HG03354 (cell line): ENCODE measurements at regions not wholly inside any gene's neighbourhood (a gene's known extent, or its start where the extent isn't known, plus 50 kb on each side); places are given as distances from the start of the nearest gene placed in this dataset.
"Not testable (repeated sequence)": the region's sequence is repeated elsewhere in the genome, so short reads cannot be mapped to it uniquely, and the experiment has no call there.

Experiments
- ATAC-seq: cut with Tn5 transposase; IDR thresholded peaks from one replicate; pipeline ENCODE4 v1.9.1; 2021; ENCODE audit warnings: mild to moderate bottlenecking; ENCODE audit not compliant: unreplicated experiment, poor library complexity, severe bottlenecking

DNA sequence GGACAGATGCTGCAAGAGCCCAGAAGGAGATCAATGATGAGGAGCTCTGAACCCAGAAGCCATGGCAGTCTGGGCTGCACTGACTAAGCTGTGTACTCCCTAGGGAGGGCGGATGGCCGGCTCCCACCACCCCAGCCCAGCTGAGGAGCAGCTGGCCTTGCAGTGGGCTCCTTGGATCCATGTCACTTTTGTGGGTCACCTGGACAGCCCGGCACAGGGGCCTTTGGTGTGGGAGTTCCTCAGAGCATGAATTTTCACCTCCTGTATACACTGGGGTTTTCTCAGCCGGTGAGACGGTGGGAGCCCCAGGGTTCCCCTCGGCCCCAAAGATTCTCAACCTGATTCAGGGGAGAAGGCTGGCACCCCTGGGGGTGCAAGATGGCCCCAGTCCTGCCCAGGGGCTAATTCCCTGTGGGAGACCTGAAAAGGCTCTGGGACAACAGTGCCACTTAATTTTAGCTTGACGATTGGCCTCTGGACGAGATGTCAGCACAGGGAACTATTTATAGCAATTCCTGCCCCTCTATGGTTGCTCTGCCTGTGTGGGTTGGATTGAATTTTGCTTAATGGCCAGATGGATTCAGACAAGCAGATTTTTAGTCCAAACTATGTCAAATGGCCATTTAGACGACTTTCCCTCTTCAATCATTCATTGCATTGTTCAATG is 121.6 kb upstream of the PMEPA1 start:
- ATAC-seq = no peak

DNA sequence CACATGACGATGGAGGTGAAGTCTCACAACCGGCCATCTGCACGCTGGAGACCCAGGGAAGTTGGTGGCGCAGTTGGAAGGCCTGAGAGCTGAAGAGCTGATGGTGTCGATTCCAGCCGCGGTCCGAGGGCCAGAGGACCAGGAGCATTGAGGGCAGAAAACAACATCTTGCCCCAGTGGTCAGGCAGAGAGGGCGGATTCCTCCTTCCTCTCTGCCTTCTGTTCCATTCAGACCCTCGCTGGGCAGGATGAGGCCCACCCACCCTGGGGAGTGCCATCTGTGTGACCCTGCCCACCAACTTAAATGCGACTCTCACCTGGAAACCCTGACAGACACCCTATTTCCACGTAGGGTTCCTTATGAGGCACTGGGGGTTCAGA is 120.7 kb upstream of the PMEPA1 start:
- ATAC-seq = no peak

DNA sequence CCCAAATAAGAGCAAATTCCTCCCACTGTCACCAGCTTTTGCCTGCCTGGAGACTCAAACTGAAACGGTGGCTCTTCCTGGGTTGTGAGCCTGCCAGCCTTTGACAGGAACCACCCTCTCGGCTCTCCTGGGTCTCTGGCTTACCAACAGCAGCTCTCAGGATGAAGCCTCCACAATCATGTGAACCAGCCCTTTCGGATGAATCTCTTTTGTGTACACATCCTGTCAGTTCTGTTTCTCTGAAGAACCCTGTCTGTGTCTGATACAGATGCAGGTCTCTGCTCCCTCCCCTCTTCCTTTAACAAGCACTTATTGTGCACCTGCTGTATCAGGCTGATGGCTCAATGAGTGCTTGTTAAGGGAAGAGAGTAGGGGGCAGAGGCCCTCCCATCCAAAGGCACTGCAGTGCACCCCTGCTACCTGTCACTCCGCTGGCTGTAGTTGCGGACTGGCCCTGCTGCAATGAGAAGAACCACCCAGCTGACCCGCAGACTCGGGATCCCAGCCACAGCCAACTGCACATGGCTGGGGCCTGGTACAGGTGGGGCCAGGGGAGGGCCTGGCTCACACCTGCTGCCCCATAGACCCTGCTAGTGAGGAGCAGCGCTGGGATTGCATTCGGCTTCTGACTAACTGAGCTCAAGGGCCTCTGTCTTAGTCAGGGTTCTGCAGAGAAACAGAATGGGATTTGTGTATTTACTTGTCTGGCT is 120.1 kb upstream of the PMEPA1 start:
- ATAC-seq = no peak

DNA sequence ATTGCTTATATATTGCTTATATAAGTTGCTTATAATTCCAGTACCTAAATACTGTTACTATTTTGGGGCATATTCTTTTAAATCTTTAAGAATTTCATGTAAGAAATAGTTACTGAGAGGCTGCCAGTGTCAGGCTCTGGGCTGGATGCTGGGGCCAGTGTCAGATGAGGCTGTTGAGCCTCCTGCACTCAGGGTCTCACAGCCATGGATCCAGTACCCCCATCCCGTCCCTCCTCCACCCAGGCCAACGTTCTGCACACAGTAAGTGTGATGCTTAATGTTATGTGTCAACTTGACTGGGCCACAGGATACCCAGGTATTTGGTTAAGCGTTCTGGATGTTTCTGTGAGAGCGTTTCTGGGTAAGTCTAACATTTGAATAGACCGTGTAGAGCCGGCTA is 119.5 kb upstream of the PMEPA1 start:
- ATAC-seq = no peak

DNA sequence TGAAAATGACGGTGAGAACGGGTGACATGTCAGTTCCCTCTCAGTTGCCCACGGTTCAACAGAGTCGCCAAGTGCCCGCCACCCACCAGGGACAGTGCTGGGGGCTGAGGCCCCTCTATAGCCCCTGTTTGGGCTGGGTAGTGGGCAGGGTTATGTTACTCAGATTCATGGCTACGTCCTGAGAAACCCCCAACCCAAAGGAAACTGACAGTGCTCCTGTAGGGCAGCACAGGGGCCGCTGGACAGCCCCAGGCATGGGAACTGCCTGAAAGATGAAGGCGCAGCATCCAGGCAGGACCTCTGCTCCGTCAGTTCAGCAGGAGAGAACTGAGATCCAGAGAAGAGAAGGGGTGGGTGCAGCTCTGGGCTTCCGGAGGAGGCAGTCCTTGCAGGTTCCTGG is 118.9 kb upstream of the PMEPA1 start:
- ATAC-seq = no peak

DNA sequence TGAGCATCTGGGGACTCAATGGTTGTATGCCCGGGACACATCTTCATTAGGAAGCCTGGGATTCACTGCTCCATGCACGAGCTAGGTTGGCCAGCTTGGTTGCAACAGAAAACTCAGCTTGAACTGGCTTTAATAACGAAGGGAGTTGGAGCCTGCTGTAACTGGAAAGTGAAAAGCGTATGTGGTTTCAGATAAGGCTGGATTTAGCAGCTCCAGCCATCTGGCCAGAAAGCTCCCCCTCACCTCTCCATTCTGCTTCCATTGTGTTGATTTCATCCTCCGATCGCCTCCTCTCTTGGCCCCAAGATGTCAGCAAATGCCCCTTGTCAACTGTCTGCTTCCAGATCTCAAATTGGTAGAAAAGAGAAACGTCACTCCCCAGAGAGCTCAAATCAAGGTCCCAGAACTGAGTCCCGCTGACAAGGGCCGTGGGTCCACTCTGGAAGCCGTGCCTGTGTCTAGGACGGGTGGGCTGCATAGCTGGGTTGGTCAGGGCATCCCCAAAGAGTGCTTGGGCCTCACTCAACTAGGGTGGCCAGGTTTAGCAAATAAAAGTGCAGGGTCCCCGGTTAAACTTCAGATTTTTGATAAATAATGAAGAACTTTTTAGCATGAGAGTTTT is 117.0 kb upstream of the PMEPA1 start:
- ATAC-seq = no peak

DNA sequence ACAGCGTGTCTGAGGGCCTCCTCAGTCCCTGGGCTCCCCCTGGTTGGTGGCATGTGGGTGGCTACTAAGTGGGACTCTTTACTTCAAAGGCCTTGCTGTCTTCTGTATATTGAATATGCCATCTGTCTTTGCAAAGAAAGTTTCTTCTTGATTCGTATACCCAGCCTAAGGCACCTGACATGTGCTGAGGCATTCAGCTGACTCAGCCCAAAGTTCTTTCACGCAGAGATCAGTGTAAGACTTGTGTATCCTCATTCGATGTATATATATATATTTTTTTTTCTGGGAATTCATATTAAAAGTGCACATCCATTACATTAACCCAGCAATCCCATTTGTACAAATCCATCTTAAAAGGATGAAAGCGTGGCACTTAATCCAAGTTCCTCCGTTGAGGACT is 115.1 kb upstream of the PMEPA1 start:
- no peak for ATAC-seq

DNA sequence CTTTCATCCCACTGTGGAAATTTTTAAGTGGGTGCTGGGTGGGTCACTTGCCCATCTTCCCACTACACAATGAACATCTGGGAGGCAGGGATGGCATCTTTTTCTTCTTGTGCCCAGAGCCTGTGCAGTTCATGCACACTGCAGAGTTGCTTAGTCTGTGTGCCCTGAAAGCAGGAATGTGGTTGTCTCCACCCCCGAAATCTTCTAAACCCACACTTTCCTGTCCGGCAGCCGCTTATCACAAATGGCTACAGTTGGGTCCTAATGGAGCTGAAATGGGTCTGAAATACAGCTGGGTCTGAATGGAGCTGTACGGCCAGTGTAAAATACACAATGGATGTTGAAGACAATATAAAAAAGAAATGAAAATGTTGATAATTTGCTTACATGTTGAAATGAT is 112.1 kb upstream of the PMEPA1 start:
- ATAC-seq = no peak

DNA sequence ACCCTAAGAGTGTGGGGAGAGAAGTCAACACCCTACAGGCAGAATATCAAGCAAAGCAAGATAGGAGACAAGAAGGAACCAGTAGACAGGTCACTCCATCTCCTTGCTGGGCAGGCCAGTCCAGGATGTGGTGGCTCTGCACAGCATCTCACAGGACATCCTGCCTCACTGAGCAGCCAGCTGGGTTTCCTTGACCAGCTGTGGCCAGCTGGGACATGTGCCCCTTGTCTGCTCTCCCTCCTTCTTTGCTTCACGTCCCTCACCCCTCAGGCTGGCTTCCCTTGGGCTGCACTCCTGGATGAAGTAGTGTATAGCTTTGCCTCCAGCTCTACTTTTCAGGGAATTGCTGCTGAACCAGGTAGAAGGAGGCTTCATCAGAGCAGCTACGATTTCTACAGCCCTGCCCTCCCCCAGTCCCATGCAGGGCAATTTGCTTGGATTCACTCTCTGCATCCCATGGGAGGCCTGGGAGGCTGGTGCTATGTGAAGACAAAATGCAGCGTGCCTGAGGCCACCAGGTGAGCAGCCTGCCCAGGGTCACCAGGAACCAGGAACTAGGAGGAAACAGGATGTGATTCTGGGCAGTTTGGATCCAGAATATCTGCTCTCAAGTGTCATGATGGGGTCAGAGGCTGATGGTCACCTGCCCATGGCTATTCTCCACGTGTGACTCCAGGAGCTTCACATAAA is 110.0 kb upstream of the PMEPA1 start:
- no peak for ATAC-seq

DNA sequence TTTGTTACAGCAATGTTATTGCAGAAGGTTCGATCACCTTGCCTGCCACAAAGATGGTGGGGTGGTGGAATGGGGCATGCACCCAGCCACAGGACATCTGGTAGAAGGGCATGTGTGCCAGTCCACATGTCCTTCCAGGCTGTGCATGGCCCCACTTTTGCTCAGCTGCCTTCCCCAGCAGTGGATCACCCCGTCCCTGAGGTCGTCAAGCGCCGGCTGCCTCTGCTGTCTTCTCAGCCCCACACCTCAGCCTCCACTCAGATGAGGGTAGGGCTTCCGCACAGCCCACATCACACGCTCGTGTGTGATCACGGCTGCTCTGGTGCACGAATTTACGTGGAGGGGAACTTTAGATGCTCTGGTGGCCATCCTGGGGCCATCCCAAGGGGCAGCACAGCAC is 109.5 kb upstream of the PMEPA1 start:
- no peak for ATAC-seq

DNA sequence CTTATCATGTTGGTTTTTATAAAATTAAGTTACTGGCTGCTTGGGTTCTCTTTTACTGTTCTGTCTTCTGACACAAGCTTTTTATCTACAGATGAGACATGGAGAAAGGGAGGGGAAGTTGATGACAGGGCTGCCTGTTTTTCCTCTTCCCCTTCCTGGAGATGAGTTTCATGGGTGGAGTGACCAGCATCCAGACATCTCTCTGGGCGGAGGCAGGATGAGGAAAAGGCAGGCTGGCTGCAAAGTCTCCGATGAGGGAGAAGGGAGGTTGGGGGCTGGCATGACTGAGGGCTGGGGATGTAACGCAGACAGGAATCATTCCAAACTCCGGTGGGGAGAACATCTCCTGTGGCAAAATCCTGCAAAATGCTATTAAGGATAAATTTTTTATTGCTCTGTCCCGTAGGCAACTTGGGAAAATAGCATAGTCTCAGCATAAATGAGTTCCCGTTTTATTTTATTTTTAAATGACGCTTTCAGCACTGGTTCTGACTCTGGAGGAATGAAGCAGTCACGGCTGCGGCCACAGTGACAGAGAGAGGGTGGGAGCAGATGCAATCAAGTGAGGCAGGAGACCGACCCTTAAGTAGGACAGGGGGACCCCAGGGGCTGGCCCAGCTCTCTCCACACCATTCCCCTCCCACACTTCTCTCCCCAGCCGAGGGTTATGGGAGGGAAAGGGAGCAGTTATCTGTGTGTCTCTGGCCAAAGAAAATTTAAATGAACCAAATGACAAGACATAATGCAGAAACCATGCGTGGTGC is 108.8 kb upstream of the PMEPA1 start:
- ATAC-seq = no peak

DNA sequence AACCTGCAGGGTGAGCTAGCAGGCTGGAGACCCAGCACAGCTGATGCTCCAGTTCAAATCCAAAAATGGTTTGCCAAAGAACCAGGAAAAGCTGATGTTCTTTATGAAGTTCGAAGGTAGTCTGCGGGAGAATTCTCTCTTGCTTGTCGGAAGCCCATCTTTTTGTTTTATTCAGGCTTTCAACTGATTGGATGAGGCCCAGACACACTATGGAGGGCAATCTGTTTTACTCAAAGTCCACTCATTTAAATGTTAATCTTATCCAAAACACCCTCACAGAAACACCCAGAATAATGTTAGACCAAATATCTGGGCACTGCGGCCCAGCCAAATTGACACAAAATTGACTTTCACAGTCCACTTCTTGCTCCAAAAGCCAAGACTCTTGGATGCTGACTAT is 105.6 kb upstream of the PMEPA1 start:
- no peak for ATAC-seq

DNA sequence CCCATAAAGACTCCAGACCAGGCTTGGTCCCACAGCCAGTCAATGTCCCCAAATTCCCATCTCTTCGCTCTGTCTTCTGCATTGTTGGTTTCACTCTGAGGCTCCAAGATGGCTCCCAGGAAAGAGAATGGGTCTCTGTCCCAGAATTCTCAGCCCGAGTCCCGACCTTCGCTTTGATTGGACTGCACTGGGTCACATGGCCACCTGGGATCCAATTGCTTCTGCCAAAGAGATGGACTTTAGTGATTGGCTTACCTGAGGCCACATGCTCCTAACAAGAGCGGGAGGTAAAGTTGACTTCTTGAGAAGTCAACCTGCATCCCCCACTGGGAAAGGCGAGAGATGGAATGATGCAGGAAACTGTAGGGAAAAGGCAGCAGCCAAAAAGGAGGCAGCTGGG is 104.7 kb upstream of the PMEPA1 start:
- ATAC-seq = no peak

DNA sequence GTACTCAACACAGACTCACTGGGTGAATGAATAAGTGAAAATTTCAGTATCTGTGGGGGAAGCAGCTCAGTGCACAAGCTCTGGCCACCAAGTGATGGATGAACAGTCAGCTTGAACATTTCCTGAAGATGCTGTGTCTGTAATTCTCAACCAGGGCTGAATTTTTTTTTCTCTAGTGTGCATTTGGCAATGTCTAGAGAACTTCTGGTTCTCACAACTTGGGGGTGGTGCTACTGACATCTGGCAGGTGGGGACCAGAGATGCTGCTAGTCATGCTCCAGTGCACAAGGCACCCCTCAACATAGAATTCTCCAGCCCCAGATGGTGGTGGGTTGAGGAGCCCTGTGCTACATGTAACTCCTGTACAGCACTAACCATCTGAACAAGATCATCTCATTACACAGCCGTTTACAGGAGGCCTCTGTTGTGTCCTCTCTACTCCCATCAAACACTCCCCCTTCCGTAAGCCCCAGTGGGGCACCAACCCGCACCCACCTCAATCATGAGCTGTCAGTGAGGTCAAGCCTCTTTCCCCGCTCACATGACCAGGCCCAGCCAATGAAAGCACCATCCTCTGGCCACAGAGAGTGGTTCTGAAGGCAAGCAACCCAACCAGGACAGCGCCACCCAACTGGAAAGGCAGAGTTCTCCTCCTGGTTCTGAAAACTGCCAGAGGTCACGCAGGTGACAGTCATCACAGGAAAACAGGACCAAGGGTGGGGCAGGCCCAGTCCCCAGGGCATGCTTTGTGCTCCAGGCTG is 103.9 kb upstream of the PMEPA1 start:
- no peak for ATAC-seq

DNA sequence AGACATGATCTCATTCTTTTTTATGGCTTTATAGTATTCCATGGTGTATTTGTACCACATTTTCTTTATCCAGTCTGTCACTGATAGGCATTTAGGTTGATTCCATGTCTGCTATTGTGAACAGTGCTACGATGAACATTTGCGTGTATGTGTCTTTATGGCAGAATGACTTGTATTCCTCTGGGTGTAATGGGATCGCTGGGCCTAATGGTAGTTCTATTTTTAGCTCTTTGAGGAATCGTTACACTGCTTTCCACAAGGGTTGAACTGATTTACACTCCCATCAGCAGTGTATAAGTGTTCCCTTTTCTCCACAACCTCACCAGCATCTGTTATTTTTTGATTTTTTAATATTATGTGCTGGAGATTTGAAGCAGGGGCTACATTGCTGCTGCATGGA is 102.8 kb upstream of the PMEPA1 start:
- ATAC-seq = not testable (repeated sequence)

DNA sequence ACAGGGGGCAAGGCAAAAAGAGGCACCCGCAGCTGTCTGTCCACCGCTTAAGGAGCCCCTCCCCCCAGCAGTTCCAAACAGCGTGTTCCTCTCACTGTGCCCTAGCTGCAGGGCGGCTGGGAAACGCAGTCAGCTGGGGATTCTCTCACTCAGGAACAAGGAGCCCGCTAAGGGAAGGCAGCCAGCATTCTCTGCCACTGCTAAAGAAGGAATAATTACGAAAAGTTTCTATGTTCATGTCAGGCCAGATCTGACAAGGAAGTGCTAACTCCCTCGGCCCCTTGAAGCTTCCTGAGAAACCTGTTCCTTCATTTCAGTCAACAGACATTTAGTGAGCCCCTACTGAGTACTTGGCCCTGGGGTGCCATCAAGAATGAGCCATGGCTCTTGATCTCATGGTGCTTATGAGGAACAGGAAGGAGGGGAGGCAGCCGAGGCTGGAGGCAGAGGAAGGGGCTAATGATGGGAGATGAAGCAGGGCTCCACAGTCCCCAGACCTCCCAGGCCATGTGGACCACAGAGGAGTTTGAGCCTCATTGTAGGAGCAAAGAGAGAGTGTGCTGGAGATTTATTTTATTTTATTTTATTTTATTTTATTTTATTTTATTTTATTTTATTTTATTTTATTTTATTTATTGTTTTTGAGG is 101.7 kb upstream of the PMEPA1 start:
- ATAC-seq = no peak

DNA sequence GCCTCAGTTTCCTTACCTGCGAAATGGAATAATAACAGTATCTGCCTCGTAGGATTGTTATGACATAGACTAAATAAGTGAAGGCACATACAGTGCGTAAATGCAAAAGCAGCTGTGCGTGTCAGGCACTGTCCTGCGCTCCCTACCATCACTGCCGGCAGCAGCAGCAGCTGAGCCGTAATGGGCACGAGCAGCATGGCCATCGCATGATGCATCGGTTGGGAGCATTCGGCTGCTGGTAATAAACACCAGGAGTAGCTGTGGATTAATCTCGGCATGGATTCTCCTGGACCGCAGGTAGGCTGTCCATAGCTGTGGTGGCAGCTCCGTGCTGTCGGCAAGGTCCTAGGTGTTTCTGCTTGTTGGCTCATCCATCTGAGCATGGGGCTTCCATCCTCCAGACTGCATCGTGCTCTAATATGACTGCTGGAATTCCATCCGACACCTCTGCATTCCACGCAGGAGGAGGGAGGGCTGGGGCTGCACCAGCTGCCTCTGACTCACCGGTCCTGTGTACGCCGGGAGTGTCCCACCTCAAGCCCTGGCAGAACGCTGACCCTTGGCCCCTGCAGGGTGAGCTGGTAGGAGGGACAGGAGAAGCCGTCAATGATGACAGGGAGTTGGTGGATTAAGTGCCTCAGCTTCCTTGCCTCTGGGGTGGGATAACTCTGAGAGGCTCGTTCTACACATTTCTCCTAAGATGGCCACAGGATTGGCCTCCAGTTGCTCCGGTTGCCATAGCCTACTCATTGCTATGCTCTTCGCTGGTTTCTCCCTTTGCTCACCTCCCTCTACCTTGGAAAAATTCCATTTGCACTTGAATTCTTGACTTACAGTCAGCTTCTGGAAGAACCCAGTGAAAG is 100.9 kb upstream of the PMEPA1 start:
- no peak for ATAC-seq

DNA sequence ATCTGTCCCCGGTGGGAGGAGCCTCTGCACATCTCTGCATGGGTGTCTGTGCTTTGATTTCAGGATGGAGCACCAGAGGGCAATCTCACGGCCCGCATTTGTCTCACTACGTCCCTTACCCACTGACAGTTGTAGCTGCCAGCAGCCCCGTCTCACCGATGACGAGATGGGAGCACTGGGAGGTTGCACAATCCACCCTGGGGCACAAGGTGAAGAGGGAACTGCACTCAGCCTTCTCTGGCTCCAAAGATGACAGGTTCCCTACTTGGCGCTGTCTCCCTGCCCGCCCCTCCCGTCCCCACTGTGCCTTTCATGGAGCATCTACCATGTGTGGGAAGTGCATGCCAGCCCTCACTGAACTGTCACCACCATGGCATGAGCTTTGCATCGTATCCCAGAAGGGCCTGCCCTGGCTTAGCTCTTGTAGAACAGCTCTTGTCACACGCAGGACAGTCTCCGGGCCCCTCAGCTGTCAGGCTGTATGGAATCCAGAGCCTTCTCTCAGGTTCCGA is 99.9 kb upstream of the PMEPA1 start:
- ATAC-seq = no peak
